ENCODE measurements at regions not wholly inside any gene's neighbourhood (a gene's known extent, or its start where the extent isn't known, plus 50 kb on each side); places are given as distances from the start of the nearest gene placed in this dataset.

DNA sequence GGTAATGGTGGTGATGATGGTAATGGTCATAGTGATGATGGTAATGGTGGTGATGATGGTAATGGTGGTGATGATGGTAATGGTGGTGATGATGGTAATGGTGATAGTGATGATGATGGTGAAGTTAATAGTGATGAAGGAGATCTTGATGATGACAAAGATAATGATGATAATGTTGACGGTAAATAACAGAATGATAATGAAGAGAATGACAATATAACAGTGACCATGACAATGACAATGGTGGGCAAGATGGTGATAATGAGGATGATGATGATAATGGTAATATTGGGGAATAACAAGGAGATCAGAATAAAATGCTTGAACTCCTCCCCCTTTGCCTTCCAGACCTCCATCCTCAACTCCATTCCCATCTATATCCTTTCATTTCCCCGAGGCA, 233.3 kb upstream of the SFSWAP start:
- TF ChIP-seq POLR2A (IDR thresholded peaks at IDR 0.05; ENCODE audit: low read depth, low read length) = no peak
- TF ChIP-seq TAF1 (IDR thresholded peaks at IDR 0.05; ENCODE audit: low read depth, low read length) = no peak
- TF ChIP-seq POLR2AphosphoS5 (IDR thresholded peaks at IDR 0.05; ENCODE audit: low read depth, low read length) = no peak
- no peak for TF ChIP-seq SPI1 (IDR thresholded peaks at IDR 0.05; ENCODE audit: low read depth, low read length)

Measured in GM12891 (cell line).